ENCODE measurements at regions not wholly inside any gene's neighbourhood (a gene's known extent, or its start where the extent isn't known, plus 50 kb on each side); places are given as distances from the start of the nearest gene placed in this dataset.

DNA sequence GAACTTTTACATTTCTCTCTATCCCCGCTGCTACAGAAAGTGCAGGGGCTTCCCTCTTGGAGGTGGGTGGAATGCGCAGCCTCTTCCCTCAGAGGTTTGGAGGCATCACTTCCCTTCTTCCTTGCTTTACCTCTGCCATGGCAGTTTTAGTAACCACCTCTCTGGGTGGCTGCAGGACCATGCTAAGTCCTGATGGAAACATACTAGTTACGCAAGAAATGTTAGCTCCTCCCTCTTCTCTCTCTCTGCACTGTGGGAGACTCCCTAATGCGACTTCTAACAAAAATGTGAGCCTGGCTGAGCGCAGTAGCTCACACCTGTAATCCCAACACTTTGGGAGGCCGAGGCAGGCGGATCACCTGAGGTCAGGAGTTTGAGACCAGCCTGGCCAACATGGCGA is 116.8 kb upstream of the RAB6C start:
- H3K36me3 Mint-ChIP-seq (ENCODE audit: low read depth), result no peaks in the 10 kb centered on the region
- H3K27me3 Mint-ChIP-seq, result no peaks in the 10 kb centered on the region
- H3K27me3 ChIP-seq (ENCODE audit: control insufficient read depth in 1 of 2, insufficient read depth in 2 of 2, low read length in 2 of 2), result no peaks in the 10 kb centered on the region
- H3K9me3 Mint-ChIP-seq, result no peaks in the 10 kb centered on the region
- no peaks in the 10 kb centered on the region for H3K4me1 ChIP-seq (ENCODE audit: insufficient read depth, low read length)
- H3K27ac Mint-ChIP-seq, result no peak overlapping the region
- H3K4me3 Mint-ChIP-seq, result no peak overlapping the region
- ChIA-PET CTCF (no interaction called here), POLR2A (no interaction called here)
- intact Hi-C loops (cut with DNase I, micrococcal nuclease), result no loop called here
- TF ChIP-seq, protein P1, sequence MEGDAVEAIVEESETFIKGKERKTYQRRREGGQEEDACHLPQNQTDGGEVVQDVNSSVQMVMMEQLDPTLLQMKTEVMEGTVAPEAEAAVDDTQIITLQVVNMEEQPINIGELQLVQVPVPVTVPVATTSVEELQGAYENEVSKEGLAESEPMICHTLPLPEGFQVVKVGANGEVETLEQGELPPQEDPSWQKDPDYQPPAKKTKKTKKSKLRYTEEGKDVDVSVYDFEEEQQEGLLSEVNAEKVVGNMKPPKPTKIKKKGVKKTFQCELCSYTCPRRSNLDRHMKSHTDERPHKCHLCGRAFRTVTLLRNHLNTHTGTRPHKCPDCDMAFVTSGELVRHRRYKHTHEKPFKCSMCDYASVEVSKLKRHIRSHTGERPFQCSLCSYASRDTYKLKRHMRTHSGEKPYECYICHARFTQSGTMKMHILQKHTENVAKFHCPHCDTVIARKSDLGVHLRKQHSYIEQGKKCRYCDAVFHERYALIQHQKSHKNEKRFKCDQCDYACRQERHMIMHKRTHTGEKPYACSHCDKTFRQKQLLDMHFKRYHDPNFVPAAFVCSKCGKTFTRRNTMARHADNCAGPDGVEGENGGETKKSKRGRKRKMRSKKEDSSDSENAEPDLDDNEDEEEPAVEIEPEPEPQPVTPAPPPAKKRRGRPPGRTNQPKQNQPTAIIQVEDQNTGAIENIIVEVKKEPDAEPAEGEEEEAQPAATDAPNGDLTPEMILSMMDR (IDR thresholded peaks at IDR 0.05), result no peak
- peaks cover 0 to 3% of the 10 kb centered on the region in 2 experiments for H3K9me3 ChIP-seq (ENCODE audit: control insufficient read depth in 1 of 2, insufficient read depth in 1 of 2, low read length in 2 of 2)
- H3K27ac ChIP-seq (ENCODE audit: low read depth in 1 of 2, low read length in 2 of 2), result no peak overlapping the region
- H3K36me3 ChIP-seq (ENCODE audit: insufficient read depth, low read length), result no peaks in the 10 kb centered on the region
- DNase-seq, result no peak
- H3K4me1 Mint-ChIP-seq (ENCODE audit: low read depth), result no peaks in the 10 kb centered on the region
- H3K4me3 ChIP-seq (ENCODE audit: low read length), result no peak overlapping the region
- no peak for ATAC-seq (ENCODE audit: poor library complexity)

- Mint-ChIP-seq H3K9me3 (no peaks in the 10 kb centered on the region), H3K36me3 (ENCODE audit: low read depth) (no peaks in the 10 kb centered on the region), H3K4me1 (ENCODE audit: low read depth) (no peaks in the 10 kb centered on the region), H3K4me3 (no peak overlapping the region), H3K27ac (no peak overlapping the region), H3K27me3 (no peaks in the 10 kb centered on the region)
- Histone ChIP-seq H3K4me1 (ENCODE audit: insufficient read depth, low read length) (no peaks in the 10 kb centered on the region), H3K9me3 (ENCODE audit: control insufficient read depth in 1 of 2, insufficient read depth in 1 of 2, low read length in 2 of 2) (peaks cover 0 to 3% of the 10 kb centered on the region in 2 experiments), H3K27ac (ENCODE audit: low read depth in 1 of 2, low read length in 2 of 2) (no peak overlapping the region), H3K36me3 (ENCODE audit: insufficient read depth, low read length) (no peaks in the 10 kb centered on the region), H3K4me3 (ENCODE audit: low read length) (no peak overlapping the region), H3K27me3 (ENCODE audit: control insufficient read depth in 1 of 2, insufficient read depth in 2 of 2, low read length in 2 of 2) (no peaks in the 10 kb centered on the region)
- ChIA-PET CTCF (no interaction called here), POLR2A (no interaction called here)
- intact Hi-C loops (cut with DNase I, micrococcal nuclease), result no loop called here
- ATAC-seq (ENCODE audit: poor library complexity) (no peak), DNase-seq (no peak)
- TF ChIP-seq, protein P1 (IDR thresholded peaks at IDR 0.05), result no peak
Measured at GRCh38 chr2:129863350-129863749, 116.1 kb upstream of the RAB6C start.

- no peak overlapping the region for H3K27ac ChIP-seq (ENCODE audit: low read depth in 1 of 2, low read length in 2 of 2)
- H3K4me1 Mint-ChIP-seq (ENCODE audit: low read depth), result no peaks in the 10 kb centered on the region
- ATAC-seq (ENCODE audit: poor library complexity) (no peak), DNase-seq (no peak)
- H3K36me3 ChIP-seq (ENCODE audit: insufficient read depth, low read length), result no peaks in the 10 kb centered on the region
- no peaks in the 10 kb centered on the region for H3K9me3 Mint-ChIP-seq
- no peak overlapping the region for H3K4me3 ChIP-seq (ENCODE audit: low read length)
- ChIA-PET POLR2A (no interaction called here), CTCF (no interaction called here)
- no peaks in the 10 kb centered on the region for H3K27me3 Mint-ChIP-seq
- no peak overlapping the region for H3K4me3 Mint-ChIP-seq
- no peak overlapping the region for H3K27ac Mint-ChIP-seq
- H3K4me1 ChIP-seq (ENCODE audit: insufficient read depth, low read length), result no peaks in the 10 kb centered on the region
- intact Hi-C loops (cut with DNase I, micrococcal nuclease), result no loop called here
- H3K27me3 ChIP-seq (ENCODE audit: control insufficient read depth in 1 of 2, insufficient read depth in 2 of 2, low read length in 2 of 2), result no peaks in the 10 kb centered on the region
- TF ChIP-seq, protein P1 (IDR thresholded peaks at IDR 0.05), result no peak
- no peaks in the 10 kb centered on the region for H3K36me3 Mint-ChIP-seq (ENCODE audit: low read depth)
- H3K9me3 ChIP-seq (ENCODE audit: control insufficient read depth in 1 of 2, insufficient read depth in 1 of 2, low read length in 2 of 2), result peaks cover 0 to 3% of the 10 kb centered on the region in 2 experiments
Measured at GRCh38 chr2:129864719-129865118, 114.7 kb upstream of the RAB6C start.

Data from CD4-positive, alpha-beta T cell (primary cell).